Transverse colon (tissue), 3 donors: ENCODE measurements at regions not wholly inside any gene's neighbourhood (a gene's known extent, or its start where the extent isn't known, plus 50 kb on each side); places are given as distances from the start of the nearest gene placed in this dataset.

ENCODE experiments used
- EP300 ChIP-seq: sonication (generic); formaldehyde crosslinking; IDR thresholded peaks from one replicate; pipeline ENCODE4 v1.6.1; 2017; ENCODE audit warnings: antibody characterized with exemption, low read depth
- POLR2A ChIP-seq: fragments of 450-650 bp; IDR thresholded peaks from one replicate; pipeline ENCODE4 v1.6.1; 2016; ENCODE audit warnings: antibody characterized with exemption, mild to moderate bottlenecking, moderate library complexity
- TF ChIP-seq, protein P1 (sequence below), 5 experiments: fragments of 200-600 bp in 3 of 5; fragments of 450-650 bp in 2 of 5; sonication (generic) in 3 of 5; IDR thresholded peaks; 1 replicate in 2 of 5; 2 replicates in 3 of 5; pipeline ENCODE4 v1.5.1; 2016 to 2017; ENCODE audit warnings: antibody characterized with exemption in 5 of 5, inconsistent platforms in 3 of 5, mild to moderate bottlenecking in 2 of 5, moderate library complexity in 1 of 5

- TF ChIP-seq, protein P1, sequence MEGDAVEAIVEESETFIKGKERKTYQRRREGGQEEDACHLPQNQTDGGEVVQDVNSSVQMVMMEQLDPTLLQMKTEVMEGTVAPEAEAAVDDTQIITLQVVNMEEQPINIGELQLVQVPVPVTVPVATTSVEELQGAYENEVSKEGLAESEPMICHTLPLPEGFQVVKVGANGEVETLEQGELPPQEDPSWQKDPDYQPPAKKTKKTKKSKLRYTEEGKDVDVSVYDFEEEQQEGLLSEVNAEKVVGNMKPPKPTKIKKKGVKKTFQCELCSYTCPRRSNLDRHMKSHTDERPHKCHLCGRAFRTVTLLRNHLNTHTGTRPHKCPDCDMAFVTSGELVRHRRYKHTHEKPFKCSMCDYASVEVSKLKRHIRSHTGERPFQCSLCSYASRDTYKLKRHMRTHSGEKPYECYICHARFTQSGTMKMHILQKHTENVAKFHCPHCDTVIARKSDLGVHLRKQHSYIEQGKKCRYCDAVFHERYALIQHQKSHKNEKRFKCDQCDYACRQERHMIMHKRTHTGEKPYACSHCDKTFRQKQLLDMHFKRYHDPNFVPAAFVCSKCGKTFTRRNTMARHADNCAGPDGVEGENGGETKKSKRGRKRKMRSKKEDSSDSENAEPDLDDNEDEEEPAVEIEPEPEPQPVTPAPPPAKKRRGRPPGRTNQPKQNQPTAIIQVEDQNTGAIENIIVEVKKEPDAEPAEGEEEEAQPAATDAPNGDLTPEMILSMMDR (IDR thresholded peaks at IDR 0.05): no peak
- no peak for TF ChIP-seq POLR2A
- TF ChIP-seq EP300: no peak
Measured at GRCh38 chr1:38231941-38232340, 185.3 kb upstream of the POU3F1 start.
